MCF 10A (cell line): ENCODE measurements at regions not wholly inside any gene's neighbourhood (a gene's known extent, or its start where the extent isn't known, plus 50 kb on each side); places are given as distances from the start of the nearest gene placed in this dataset.

Experiments used
- BruUV-seq: library from RNA; stranded (reverse); fragments of 400-500 nt; replicated peaks from 2 replicates; lab custom pipeline; 2021; lab: Mats Ljungman, UMichigan
- CTCF ChIA-PET: fragments of 300-600 bp; sonication (Branson Sonifier 250); formaldehyde crosslinking; extraction: SDS; loops from one replicate; lab custom pipeline; 2021; ENCODE audit warnings: antibody characterized with exemption, inconsistent platforms; lab: Yijun Ruan, JAX
- POLR2A ChIA-PET: fragments of 300-600, 350-650 bp; sonication (Branson Sonifier 250); formaldehyde crosslinking; extraction: SDS; loops from one replicate; lab custom pipeline; 2020; ENCODE audit warnings: antibody characterized with exemption, inconsistent platforms; lab: Yijun Ruan, JAX
- DNase-seq: peaks from one replicate; pipeline ENCODE4 v3.0.0-alpha.2; 2018; ENCODE audit not compliant: unreplicated experiment
- H3K27ac Mint-ChIP-seq: one replicate; pipeline ENCODE4 v1.8.0; 2022; ENCODE audit warnings: mild to moderate bottlenecking, low read depth, mixed read lengths; ENCODE audit not compliant: unreplicated experiment
- H3K27me3 Mint-ChIP-seq: one replicate; pipeline ENCODE4 v1.8.0; 2022; ENCODE audit warnings: mixed read lengths; ENCODE audit not compliant: insufficient read depth, unreplicated experiment
- H3K36me3 Mint-ChIP-seq: one replicate; pipeline ENCODE4 v1.8.0; 2022; ENCODE audit warnings: mild to moderate bottlenecking, moderate library complexity, mixed read lengths; ENCODE audit not compliant: insufficient read depth, unreplicated experiment
- H3K4me1 Mint-ChIP-seq: one replicate; pipeline ENCODE4 v1.8.0; 2022; ENCODE audit warnings: mixed read lengths; ENCODE audit not compliant: insufficient read depth, unreplicated experiment
- H3K4me3 Mint-ChIP-seq: one replicate; pipeline ENCODE4 v1.8.0; 2022; ENCODE audit warnings: mild to moderate bottlenecking, moderate library complexity, mixed read lengths; ENCODE audit not compliant: unreplicated experiment
- H3K9me3 Mint-ChIP-seq: one replicate; pipeline ENCODE4 v1.8.0; 2022; ENCODE audit warnings: mixed read lengths; ENCODE audit not compliant: unreplicated experiment
- CTCF ChIP-seq: fragments of 200-600 bp; IDR thresholded peaks from one replicate; pipeline ENCODE4 v1.8.0; 2022; ENCODE audit warnings: antibody characterized with exemption, mild to moderate bottlenecking; ENCODE audit not compliant: unreplicated experiment
- intact Hi-C: fragments of 100-400 bp; cut with micrococcal nuclease; formaldehyde crosslinking; loops from 2 replicates; pipeline ENCODE4 v1.14.1; 2022

DNA sequence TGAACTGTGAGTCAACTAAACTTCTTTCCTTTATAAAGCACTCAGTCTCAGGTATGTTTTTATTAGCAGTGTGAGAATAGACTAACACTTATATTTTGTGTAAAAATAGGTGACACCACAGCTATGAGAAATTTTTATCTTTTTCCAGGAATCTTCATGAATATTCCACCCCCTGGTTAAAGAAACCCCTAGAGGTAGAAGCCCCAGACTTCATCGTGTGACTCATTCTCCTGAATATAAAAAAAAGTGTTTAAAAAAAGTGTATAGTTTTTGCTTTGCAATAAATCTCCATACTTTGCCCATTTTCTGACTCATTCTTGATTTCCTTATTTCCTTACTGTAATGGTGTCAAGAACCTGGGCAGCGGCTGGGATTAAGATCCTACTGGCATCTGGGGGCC lies 667.6 kb upstream of the CELF2 start:
- ChIA-PET POLR2A (no interaction called here), CTCF (no interaction called here)
- Mint-ChIP-seq H3K4me1 (no peaks in the 10 kb centered on the region), H3K9me3 (no peaks in the 10 kb centered on the region), H3K4me3 (no peak overlapping the region), H3K27me3 (no peaks in the 10 kb centered on the region), H3K27ac (no peak overlapping the region), H3K36me3 (no peaks in the 10 kb centered on the region)
- no peak for DNase-seq
- no peak for TF ChIP-seq CTCF
- BruUV-seq, result no TSS peak
- intact Hi-C loops, result no loop called here

DNA sequence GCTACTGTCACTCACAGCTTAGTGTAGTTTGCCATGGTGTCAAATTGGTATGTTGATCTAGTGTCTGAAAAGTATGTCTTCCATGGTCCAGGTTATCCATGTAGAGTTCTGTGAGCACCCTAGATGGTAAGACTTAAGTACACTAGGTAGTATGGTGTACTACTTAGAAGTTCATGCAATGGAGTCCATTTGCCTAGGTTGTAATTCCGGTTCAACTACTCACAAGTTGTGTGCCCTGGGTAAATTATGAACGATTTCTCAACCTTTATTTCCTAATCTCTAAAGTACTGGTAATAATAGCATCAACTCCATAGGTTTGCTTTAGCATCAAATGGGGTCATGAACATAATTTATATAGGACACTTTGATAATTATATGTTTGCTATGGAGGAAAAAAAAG lies 666.2 kb upstream of the CELF2 start:
- Mint-ChIP-seq H3K4me3 (no peak overlapping the region), H3K4me1 (no peaks in the 10 kb centered on the region), H3K27ac (no peak overlapping the region), H3K9me3 (no peaks in the 10 kb centered on the region), H3K27me3 (no peaks in the 10 kb centered on the region), H3K36me3 (no peaks in the 10 kb centered on the region)
- intact Hi-C loops, result no loop called here
- BruUV-seq, result no TSS peak
- POLR2A ChIA-PET, result no interaction called here
- no peak for TF ChIP-seq CTCF
- CTCF ChIA-PET, result no interaction called here
- no peak for DNase-seq

- ChIA-PET POLR2A (interaction anchor here (0.9 kb wide), 1 partner anchor 14 kb away, joined by 3 read pairs; no protein-coding TSS in a partner anchor), CTCF (no interaction called here)
- Mint-ChIP-seq H3K27ac (no peak overlapping the region), H3K4me1 (no peaks in the 10 kb centered on the region), H3K9me3 (no peaks in the 10 kb centered on the region), H3K36me3 (no peaks in the 10 kb centered on the region), H3K4me3 (no peak overlapping the region), H3K27me3 (no peaks in the 10 kb centered on the region)
- peak; percentile 3 for DNase-seq
- no TSS peak for BruUV-seq
- intact Hi-C loops, result no loop called here
- no peak for TF ChIP-seq CTCF
Measured at GRCh38 chr10:10353326-10353868, 664.3 kb upstream of the CELF2 start.

DNA sequence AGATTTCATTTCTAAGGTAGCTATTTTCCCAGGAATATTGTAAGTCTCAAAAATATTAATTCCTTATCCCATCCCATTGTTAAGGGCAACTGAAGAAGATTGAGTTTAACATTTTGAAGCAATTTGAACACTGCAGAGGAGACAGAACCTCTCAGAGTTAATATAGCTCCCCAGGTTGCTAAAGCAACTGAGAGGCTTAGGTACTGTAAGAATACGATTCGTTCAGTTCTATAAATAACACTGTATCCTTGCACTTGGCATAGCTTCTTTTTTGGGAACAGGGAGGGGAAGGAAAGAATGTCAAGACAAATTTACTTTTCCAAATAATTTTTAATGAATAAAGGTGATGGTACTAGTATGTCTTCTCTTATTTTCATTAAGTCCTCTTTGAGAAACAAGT lies 658.4 kb upstream of the CELF2 start:
- no peak for DNase-seq
- POLR2A ChIA-PET, result no interaction called here
- no peak for TF ChIP-seq CTCF

More for the DNA sequence above, 658.4 kb upstream of the CELF2 start:
- BruUV-seq, result no TSS peak
- intact Hi-C loops, result no loop called here
- no peaks in the 10 kb centered on the region for H3K9me3 Mint-ChIP-seq
- no peaks in the 10 kb centered on the region for H3K36me3 Mint-ChIP-seq
- H3K27me3 Mint-ChIP-seq, result no peaks in the 10 kb centered on the region
- no peak overlapping the region for H3K4me3 Mint-ChIP-seq
- H3K4me1 Mint-ChIP-seq, result peaks cover 8% of the 10 kb centered on the region
- H3K27ac Mint-ChIP-seq, result no peak overlapping the region
- CTCF ChIA-PET, result interaction anchor here (0.6 kb wide), 1 partner anchor 11 kb away, joined by 3 read pairs; no protein-coding TSS in a partner anchor
